Stimulated activated naive CD8-positive, alpha-beta T cell treated with anti-CD3 and anti-CD28 coated beads, Interleukin-15, Interleukin-2, amounts not matched to agents 100 U/mL and 50 U/mL, for 24 hours (primary cell): ENCODE measurements at regions not wholly inside any gene's neighbourhood (a gene's known extent, or its start where the extent isn't known, plus 50 kb on each side); places are given as distances from the start of the nearest gene placed in this dataset.
"Not testable (repeated sequence)": the region's sequence is repeated elsewhere in the genome, so short reads cannot be mapped to it uniquely, and the experiment has no call there.

Experiments
- ATAC-seq: fragments of 150-1000 bp; cut with Tn5 transposase; one replicate; pipeline ENCODE4 v1.10.0; 2021
- DNase-seq: peaks from one replicate; pipeline ENCODE4 v3.0.0; 2021

DNA sequence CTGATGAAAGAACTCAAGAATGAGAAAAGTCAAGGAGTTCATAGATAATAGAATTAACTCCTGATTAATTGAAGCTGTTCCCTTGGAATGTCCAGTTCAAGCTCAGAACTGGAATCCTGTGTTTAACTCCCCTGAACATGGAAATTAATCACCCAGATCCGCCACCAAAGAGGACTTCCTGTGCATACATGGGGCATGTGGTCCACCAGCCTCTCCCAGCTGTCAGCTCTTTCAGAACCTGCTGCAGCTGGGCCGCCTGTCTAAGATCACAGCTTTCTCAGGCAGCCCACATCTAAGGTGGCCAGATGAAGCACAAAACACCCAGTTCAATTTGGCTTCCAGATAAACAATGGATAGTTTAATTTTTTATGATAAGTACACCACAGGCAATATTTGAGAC lies 203.7 kb upstream of the COX10 start:
- DNase-seq (no peak), ATAC-seq (no peak)

DNA sequence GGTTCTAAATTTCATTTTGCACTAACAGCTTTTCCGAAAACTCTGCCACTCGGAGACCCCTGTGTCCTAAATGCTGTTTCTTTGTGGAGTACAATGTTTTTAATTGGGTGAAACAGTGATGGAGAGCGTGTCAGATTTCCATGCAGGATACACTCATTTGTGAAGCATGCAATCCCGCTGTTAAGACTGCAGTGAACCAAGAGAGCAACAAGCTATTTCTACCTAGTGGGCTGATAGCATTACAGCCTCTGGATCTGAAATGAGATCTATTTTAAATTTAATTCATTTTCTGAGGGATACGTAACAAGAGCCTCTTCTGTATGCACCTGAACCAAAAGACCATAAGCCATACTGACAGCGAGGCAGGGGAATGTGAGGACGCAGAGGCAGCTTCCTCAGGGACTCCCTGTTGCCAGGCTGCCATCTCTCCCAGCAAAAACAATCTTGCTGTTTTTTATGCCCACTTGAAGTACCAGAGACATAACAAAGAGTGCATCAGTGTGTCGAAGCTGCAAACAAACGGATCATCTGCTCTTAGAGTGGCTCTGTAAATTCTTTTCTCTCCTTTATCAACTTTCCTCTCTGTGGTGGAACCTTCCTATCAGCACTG lies 199.9 kb upstream of the COX10 start:
- DNase-seq (no peak), ATAC-seq (no peak)

DNA sequence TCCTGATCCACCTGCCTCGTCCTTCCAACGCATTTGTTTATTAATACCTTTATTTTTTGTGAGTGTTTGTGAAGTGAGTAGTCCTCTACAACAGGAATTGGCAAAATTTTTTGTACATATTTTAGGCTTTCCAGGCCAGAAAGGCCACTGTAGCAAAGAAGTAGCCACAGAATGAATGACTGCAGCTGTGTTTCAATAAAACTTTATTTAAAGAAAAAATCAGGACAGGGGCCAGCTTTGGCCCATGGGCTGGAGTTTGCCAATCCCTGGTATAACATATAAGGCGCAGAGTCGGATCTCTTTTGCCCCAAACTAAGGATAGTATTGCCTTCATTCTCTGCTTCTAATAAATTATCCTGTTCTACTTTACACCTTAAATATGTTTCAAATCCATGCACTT lies 198.0 kb upstream of the COX10 start:
- no peak for DNase-seq
- ATAC-seq = no peak

DNA sequence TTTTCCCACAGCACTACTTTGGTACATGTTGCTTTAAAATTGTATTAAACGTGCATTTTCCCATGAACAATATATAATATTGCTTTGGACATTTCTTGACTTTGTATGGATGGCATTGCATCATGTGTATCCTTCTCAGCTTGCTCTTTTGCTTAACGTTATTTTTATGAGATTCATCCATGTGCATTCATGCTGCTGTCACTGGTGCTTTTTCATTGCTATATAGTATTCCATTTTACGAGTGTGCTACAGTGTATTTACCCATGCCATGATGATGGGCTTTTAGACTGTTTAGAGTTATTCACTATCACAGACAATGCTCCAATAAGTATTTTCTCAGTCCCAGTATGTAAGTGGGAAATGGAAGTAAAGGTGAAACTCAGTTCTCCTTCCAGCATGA lies 195.2 kb upstream of the COX10 start:
- ATAC-seq (no peak), DNase-seq (no peak)

DNA sequence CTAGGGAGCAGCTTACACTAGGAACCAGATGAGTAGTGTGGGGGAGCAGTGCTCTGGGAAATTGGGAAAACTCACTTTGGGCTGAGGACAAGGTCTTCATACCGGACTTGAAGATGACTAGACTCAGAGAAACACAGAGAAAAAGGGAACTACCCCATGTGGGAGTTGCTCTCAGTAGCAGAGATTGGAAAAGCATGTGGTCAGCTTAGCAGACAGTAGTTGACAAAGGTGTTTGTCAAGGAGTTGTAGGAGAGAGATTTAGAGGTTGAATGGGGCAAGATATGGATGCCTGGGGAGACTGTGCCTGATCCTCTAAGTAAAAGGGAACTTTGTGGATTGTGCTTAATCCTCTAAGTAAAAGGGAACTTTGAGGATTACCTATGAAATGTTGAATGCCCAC lies 194.5 kb upstream of the COX10 start:
- ATAC-seq (no peak), DNase-seq (no peak)

DNA sequence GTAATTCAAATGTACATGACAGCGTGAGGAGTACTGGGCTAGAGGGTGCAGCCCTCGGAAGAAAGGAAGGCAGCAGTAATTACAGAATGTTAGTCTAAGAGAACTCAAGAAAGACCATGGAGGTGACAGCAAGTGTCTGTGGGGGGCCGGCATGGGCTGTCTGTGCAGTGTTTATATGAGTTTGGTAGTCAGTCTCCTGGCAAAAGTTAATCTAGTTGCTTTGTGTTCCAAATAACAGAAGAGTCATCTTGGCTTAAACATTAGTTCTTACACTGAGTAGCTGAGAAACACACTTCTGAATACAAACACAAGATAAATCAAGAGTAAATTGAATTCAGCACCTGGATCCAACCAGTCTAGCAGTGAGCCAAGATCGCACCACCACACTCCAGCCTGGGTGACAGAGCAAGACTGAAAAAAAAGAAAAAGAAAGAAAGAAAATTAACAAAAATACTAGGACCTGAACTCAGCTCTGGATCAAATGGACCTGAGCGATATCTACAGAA lies 189.3 kb upstream of the COX10 start:
- DNase-seq (no peak), ATAC-seq (no peak)

DNA sequence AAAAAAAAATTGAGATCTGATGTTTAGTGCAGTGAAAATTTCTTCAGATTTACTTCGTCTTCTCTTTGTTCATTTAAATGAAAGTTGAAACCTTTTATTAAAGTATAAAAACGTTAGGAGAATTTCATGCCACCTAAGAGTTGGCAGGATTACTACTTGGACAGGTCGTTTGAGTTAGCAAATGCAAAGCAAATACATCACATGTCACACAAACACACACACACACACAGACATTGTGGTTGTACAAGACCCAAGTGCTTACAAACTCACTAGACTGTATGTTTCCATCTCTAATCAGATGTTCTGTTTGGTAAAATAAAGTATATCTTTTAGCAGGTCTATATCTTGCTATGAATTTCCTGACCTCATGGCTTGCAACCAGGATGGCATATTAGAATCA lies 185.6 kb upstream of the COX10 start:
- DNase-seq = no peak

DNA sequence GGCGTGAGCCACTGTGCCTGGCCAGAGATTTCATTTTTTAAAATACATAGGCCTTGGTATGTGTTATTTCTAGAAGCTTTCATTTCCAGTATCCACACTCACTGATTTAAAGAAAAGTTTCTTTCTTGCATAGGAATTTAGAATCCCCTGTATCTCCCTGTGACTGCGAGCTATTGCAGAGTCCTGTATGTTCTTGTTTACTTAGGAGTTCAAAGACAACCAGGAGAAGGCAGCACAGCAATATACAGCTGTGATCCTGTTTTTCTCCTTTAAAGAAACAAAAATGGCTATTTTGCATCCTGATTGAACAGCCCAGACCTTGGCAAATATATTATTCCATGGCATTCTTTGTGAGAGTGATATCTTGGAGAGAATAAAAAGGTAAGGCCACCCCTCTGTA lies 185.0 kb upstream of the COX10 start:
- ATAC-seq = no peak
- DNase-seq = no peak

More for the DNA sequence above, 185.6 kb upstream of the COX10 start:
- no peak for ATAC-seq

DNA sequence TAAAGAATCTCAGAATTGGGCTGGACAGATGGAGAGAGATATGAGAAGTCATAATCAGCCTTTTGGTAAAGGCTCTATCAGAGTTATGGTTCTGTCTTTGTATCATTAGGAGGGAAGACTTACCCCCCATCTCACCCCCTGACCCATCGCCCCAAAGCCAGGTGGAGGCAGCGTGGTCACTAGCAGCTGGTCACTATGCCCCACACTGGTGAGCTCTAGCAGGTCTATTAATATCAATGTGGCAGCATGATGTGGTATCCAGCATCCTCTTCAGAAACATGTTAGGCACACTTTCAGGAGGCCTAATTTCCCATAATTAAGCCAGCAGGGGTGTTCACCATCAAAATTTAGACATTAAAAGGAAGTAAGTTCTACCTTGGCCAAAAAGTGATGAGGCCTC lies 183.8 kb upstream of the COX10 start:
- no peak for DNase-seq
- no peak for ATAC-seq

DNA sequence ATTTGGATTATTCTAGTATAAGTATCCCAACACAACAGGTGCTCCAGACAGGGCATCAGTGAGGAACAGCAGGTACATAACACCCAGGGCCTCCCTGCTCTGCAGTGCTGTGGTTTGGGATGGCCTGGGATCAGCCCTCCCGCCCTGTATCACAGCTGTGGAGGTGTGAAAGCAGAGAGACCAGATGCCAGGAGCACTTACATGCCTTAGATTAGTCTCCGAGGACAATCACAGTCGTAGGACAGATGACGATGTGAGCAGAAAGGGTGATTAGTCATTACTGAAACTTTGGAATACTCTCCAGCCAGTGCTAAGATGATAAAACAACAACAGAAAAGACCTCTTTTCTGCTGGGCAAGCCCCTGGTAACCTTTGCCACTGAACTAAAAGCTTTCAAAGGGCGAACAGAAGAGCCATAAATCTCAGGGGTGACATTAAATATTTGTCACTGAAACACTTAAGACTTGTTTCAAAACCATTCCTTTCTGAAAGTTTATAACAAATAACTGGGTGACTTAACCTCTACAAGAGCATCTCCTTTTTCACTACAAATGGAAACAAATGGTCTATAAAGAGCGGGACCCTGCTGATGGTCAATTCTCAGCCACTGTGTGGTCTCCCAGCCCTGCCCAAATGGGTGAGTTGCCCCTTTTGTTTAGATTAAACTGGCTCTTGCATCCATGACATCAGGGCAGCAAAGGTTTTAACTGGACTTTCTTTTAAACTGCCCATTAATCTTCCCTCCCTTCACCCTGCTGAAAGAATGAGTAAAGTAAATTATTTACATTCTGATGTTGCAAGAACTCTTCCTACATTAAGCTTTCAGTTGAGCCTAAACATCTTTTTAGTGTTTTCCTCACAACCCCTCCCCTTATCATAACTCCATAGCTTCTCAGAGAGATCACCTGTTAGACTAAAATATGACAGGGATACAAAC lies 183.1 kb upstream of the COX10 start:
- no peak for ATAC-seq
- DNase-seq = no peak

DNA sequence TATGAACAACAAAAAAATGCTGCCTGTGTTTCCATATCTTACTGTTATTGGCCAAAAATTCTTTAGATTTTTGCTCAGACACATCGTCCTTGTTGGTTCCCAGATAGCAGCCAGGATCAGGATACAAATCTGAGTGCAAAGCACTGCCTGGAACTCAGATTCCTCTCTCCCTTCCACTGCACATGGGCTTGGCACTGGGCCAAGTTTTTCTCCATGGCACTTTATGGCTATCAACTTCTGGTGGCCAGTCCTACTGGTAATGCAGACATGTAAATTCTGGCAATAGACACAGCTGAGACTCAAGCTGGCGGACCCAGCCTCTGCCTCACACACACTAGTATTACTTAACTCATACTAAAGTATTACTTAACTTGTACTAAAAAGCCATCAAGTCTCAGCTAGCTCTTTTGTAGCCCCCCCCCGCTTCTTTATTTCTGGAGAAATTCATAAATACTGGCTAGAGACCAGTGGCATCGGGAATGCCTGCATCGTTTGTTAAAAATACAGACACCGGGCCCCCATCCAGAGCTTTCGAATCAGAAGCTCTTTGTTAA lies 181.2 kb upstream of the COX10 start:
- DNase-seq (no peak), ATAC-seq (no peak)

DNA sequence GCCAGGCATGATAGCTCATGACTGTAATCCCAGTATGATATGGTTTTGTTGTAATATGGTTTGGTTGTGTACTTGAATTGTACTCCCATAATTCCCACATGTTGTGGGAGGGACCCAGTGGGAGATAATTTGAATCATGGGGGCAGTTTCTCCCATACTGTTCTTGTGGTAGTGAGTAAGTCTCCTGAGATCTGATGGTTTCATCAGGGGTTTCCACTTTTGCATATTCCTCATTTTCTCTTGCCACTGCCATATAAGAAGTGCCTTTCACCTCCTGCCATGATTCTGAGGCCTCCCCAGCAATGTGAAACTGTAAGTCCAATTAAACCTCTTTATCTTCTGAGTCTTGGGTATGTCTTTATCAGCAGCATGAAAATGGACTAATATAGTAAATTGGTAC lies 160.3 kb upstream of the COX10 start:
- DNase-seq, ATAC-seq: not testable (repeated sequence)

DNA sequence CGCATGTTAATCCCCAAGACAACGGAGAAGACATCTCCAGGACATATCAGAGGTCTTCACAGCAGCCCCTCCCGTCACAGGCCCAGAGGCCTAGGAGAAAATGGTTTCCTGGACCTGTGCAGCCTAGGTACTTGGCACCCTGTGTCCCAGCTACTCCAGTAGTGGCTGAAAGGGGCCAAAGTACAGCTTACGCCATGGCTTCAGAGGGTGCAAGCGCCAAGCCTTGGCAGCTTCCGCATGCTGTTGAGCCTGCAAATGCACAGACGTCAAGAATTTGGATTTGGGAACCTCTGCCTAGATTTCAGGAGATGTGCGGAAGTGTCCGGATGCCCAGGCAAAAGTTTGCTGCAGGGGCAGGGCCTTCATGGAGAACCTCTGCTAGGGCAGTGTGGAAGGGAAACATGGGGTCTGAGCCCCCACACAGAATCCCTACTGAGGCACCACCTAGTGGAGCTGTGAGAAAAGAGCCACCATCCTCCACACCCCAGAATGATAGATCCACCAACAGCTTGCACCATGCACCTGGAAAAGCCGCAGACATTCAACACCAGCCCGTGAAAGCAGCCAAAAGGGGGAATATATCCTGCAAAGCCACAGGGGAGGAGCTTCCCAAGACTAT lies 159.3 kb upstream of the COX10 start:
- no peak for DNase-seq

DNA sequence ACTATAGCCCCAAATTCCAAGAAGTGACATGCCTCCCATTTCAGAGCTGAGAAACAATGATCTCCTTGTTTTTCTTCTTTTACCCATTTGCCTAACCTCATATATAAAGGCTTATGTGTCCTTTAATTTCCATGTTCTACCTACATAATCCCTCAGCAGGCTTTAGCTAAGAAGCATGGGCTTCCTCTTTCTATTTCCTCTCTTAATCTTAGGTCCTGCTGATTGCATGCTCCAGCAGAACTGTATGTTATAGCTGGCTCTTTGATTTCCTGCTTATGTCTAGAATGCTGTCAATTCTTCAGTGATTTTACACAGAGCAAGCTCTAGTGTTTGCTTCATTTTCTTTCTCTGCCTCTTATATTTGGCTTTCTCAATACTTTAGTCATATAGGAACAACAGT lies 151.7 kb upstream of the COX10 start:
- ATAC-seq (no peak), DNase-seq (no peak)

More for the DNA sequence above, 159.3 kb upstream of the COX10 start:
- ATAC-seq = no peak

DNA sequence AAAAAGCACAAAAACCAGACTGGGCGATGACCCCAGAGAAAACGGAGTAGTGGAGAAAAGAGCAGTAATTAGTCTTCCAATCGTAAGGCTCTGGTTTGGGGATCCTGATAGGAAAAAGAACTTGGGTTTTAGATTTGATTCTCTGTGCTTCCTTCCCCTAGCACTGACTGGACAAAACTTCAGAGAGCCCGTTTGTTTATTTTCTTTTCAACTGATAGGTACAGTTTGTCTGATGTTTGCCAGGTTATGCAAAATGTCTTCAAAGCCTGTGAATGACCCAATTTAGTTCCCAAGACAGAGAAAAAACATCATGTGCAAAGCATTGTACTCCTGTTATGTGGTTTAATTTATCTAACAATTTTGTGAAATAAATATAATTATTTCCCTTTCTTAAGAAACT lies 151.1 kb upstream of the COX10 start:
- ATAC-seq (no peak), DNase-seq (no peak)

DNA sequence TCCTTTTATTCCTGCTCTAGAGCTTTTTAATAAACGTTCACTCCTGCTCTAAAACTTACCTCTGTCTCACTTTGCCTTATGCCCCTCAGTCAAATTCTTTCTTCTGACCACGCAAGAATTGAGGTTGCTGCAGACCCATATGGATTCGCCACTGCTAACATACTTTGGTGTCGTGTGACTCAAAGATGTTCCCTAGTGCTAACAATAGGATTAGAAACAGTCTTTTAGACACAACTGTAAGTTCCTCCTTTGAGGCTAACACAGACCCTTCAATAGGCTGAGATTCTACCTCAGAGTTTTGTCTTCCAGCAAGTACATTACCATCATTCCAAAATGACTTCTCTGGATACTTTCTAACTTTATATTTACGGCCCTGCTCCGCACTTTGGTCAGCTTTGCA lies 149.5 kb upstream of the COX10 start:
- DNase-seq (no peak), ATAC-seq (no peak)

DNA sequence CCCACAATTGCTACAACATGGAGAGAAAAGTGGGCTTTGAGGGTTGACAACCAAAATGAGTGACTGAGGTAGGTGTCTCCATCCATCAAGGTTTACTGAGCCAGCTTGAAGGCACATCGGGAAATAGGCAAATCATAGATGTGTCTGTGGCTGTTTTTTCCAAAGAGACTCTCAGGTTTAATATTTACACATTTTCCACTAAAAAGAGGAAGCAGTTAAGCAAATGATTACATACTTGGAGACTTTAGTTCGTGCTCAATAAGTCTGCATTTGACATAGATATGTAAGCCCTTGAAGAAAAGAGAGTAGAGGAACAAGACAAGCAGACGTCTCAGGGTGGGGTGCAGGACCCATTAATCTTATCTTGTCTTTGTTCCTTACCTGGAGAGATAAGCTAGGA lies 148.9 kb upstream of the COX10 start:
- ATAC-seq (no peak), DNase-seq (no peak)

DNA sequence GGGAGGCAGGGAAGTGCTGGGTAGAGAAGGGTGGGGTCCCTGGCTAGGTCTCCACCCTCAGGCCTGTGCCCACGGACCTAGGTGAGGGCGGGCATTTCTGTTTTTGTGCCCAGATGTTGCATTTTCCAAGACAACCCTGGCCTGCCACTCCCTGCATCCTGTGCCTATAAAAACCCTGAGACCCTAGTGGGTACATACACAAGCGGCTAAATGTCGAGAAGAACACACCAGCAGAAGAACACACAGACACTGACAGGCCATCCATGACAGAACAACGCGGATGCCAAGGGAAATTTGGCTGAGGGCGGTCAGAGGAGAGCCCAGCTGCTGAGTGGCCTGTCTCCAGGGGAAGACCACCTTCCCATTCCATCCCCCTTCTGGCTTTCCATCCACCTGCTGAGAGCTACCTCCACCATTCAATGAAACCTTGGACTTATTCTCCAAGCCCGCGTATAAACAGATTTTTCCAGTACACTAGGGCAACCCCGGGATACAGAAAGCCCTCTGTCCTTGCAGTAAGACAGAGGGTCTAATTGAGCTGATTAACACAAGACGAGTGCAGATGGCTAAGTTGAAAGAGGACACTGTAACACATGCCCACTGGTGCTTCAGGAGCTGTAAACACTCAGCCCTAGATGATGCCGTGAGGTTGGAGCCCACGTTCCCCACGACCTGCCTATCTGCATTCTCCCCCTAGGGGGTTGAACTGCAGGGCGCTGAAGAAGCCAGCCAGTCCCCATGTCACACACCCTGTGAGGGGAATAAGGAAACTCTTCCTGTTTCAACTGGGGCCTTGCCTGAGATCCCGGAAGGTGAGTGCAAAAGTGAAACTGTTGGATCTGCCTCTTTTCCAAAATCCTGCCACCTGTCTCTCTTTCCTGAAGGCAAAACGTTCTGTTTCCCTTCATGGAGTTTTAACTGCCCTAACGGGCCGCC lies 147.2 kb upstream of the COX10 start:
- ATAC-seq (no peak), DNase-seq (no peak)

DNA sequence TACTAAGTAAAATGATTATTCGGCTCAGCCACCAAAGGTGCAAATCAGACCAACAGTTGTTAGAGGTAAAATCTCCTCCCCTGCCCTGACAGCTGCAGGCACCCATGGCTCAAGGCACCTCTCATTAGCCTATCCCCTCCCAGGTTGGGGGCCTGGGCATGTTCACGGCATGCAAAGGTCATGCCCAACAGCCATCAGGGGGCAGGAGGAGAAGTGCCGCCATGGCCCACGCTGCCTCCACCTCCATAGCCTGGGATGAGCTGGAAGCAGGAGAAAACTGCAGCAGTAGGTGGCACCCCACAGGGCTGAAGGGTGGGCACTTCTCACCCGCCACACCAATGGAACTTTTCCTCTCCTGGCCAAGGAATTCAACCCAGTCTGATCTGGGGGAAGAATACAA lies 146.4 kb upstream of the COX10 start:
- no peak for DNase-seq
- ATAC-seq = no peak

DNA sequence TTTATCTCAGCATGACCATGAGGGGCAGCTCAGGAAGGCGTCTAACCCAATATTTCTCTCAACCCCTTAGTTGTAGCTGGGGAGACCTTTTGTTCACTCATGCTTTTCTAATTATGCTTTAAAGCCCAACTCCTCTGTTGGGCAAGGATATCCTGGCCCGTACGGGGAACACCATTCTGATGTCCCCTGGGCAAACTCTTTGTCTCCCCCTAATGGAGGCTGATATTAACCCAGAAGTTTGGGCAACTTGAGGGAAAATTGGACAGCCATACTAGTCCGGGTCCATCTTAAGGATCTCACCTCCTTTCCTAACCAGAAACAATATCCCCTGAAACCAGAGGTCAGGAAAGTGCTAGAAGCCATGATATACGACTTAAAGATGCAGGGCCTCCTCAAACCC lies 143.7 kb upstream of the COX10 start:
- DNase-seq = no peak
- no peak for ATAC-seq

DNA sequence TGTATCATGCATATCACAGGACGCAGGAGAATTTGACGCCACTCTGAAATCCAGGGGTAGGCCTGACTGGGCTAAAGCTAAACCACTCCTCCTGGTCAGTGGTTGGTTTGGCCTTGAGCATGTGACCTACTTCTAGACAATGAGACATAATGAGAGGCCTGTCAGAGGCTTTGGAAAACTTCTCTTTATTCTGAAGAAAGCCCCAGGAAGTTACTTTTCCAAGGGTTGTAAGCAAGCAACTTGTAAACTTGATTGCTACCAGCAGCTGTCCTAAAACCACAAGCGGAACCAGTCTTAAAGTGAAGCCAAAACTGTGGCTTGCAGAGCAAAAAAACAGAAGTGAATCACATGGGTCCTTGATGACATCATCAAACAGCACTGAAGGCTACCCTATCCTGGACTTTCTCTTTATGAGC lies 138.2 kb upstream of the COX10 start:
- ATAC-seq (no peak), DNase-seq (no peak)
